IMR-90 (cell line): ENCODE measurements at regions not wholly inside any gene's neighbourhood (a gene's known extent, or its start where the extent isn't known, plus 50 kb on each side); places are given as distances from the start of the nearest gene placed in this dataset.

ENCODE experiments used
- ATAC-seq: fragments of 200-7000 bp; cut with Tn5 transposase; 2 replicates; pipeline ENCODE4 v1.9.1; 2020; ENCODE audit warnings: low read depth, mild to moderate bottlenecking, moderate library complexity
- BruUV-seq: library from RNA; stranded (reverse); fragments of 400-500 nt; replicated peaks from 2 replicates; lab custom pipeline; 2021; lab: Mats Ljungman, UMichigan
- CTCF ChIA-PET: fragments of 300-600 bp; formaldehyde crosslinking; extraction: SDS; loops from one replicate; lab custom pipeline; 2021; ENCODE audit warnings: antibody characterized with exemption; lab: Yijun Ruan, JAX
- POLR2A ChIA-PET: fragments of 300-600 bp; sonication (Branson Sonifier 250); formaldehyde crosslinking; loops from one replicate; lab custom pipeline; 2022; ENCODE audit warnings: antibody characterized with exemption; ENCODE audit not compliant: unreplicated experiment; lab: Charles Lee
- DNase-seq: peaks from one replicate; pipeline ENCODE4 v3.0.0; 2013
- H2AFZ ChIP-seq: replicated peaks from 2 replicates; pipeline ENCODE3; 2013; ENCODE audit warnings: low read length, mild to moderate bottlenecking; ENCODE audit not compliant: poor library complexity
- H2AK5ac ChIP-seq: 2 replicates; pipeline ENCODE4 v1.6.1; 2013; ENCODE audit warnings: low read depth, low read length, inconsistent platforms
- H2AK9ac ChIP-seq: replicated peaks from 2 replicates; pipeline ENCODE3; 2013; ENCODE audit warnings: mild to moderate bottlenecking, low read depth, low read length, moderate library complexity; ENCODE audit not compliant: poor library complexity
- H2BK120ac ChIP-seq: 2 replicates; pipeline ENCODE4 v1.6.1; 2013; ENCODE audit warnings: low read depth, low read length, inconsistent platforms
- H2BK15ac ChIP-seq: 3 replicates; pipeline ENCODE4 v1.6.1; 2013; ENCODE audit warnings: low read depth, low read length, inconsistent platforms
- H2BK20ac ChIP-seq: 2 replicates; pipeline ENCODE4 v1.6.1; 2013; ENCODE audit warnings: low read depth, mild to moderate bottlenecking, inconsistent platforms, low read length, moderate library complexity
- H2BK5ac ChIP-seq: 2 replicates; pipeline ENCODE4 v1.6.1; 2013; ENCODE audit warnings: mild to moderate bottlenecking, low read depth, low read length, inconsistent platforms; ENCODE audit not compliant: poor library complexity, severe bottlenecking
- H3K14ac ChIP-seq: replicated peaks from 2 replicates; pipeline ENCODE4 v1.6.1; 2013; ENCODE audit warnings: low read depth, low read length, inconsistent platforms
- H3K18ac ChIP-seq: 2 replicates; pipeline ENCODE4 v1.6.1; 2013; ENCODE audit warnings: low read depth, low read length, control low read depth
- H3K23ac ChIP-seq: 2 replicates; pipeline ENCODE4 v1.6.1; 2013; ENCODE audit warnings: low read depth, low read length, inconsistent platforms
- H3K27ac ChIP-seq: 2 replicates; pipeline ENCODE4 v1.5.1; 2013; ENCODE audit warnings: mild to moderate bottlenecking, control low read depth, low read length; ENCODE audit not compliant: insufficient read depth
- H3K27me3 ChIP-seq: 2 replicates; pipeline ENCODE4 v1.6.1; 2013; ENCODE audit warnings: low read length; ENCODE audit not compliant: control insufficient read depth, insufficient read depth
- H3K36me3 ChIP-seq: 2 replicates; pipeline ENCODE4 v1.6.1; 2013; ENCODE audit warnings: low read length, mixed read lengths; ENCODE audit not compliant: control insufficient read depth, insufficient read depth
- H3K4ac ChIP-seq: 2 replicates; pipeline ENCODE4 v1.6.1; 2013; ENCODE audit warnings: low read depth, low read length, inconsistent platforms
- H3K4me1 ChIP-seq: 2 replicates; pipeline ENCODE4 v1.6.1; 2013; ENCODE audit warnings: low read length, mixed read lengths; ENCODE audit not compliant: control insufficient read depth, insufficient read depth
- H3K4me2 ChIP-seq: 2 replicates; pipeline ENCODE4 v1.6.1; 2013; ENCODE audit warnings: low read depth, mild to moderate bottlenecking, control low read depth, low read length, moderate library complexity
- H3K4me3 ChIP-seq: 2 replicates; pipeline ENCODE4 v1.5.1; 2013; ENCODE audit warnings: low read depth, mild to moderate bottlenecking, control low read depth, low read length, moderate library complexity; ENCODE audit not compliant: insufficient read depth
- H3K56ac ChIP-seq: 2 replicates; pipeline ENCODE4 v1.6.1; 2013; ENCODE audit warnings: low read length, inconsistent platforms; ENCODE audit not compliant: insufficient read depth; ENCODE audit errors: extremely low read depth
- H3K79me1 ChIP-seq, 2 experiments: 2 replicates each; pipeline ENCODE4 v1.6.1; 2013; ENCODE audit warnings: low read length in 2 of 2, inconsistent platforms in 1 of 2, low read depth in 1 of 2
- H3K9ac ChIP-seq: 2 replicates; pipeline ENCODE4 v1.6.1; 2013; ENCODE audit warnings: low read depth, low read length, control low read depth
- H3K9me1 ChIP-seq: 2 replicates; pipeline ENCODE4 v1.6.1; 2013; ENCODE audit warnings: low read length, inconsistent platforms; ENCODE audit not compliant: insufficient read depth
- H3K9me3 ChIP-seq: 2 replicates; pipeline ENCODE4 v1.6.1; 2013; ENCODE audit warnings: low read length; ENCODE audit not compliant: control insufficient read depth, insufficient read depth
- H4K20me1 ChIP-seq: 2 replicates; pipeline ENCODE4 v1.6.1; 2013; ENCODE audit warnings: low read length, inconsistent platforms; ENCODE audit not compliant: insufficient read depth
- H4K5ac ChIP-seq: 2 replicates; pipeline ENCODE4 v1.6.1; 2013; ENCODE audit warnings: mild to moderate bottlenecking, low read depth, low read length, control low read depth
- H4K8ac ChIP-seq, 2 experiments: 2 replicates each; pipeline ENCODE4 v1.6.1; 2013; ENCODE audit warnings: low read depth in 2 of 2, low read length in 2 of 2, control low read depth in 1 of 2, inconsistent platforms in 1 of 2
- H4K91ac ChIP-seq: 2 replicates; pipeline ENCODE4 v1.6.1; 2013; ENCODE audit warnings: low read depth, low read length, inconsistent platforms; ENCODE audit not compliant: insufficient read depth
- BHLHE40 ChIP-seq: fragments of 150-350 bp; IDR thresholded peaks from 2 replicates; pipeline ENCODE4 v1.6.1; 2016; ENCODE audit warnings: mild to moderate bottlenecking, low read depth, low read length
- CEBPB ChIP-seq: IDR thresholded peaks from 2 replicates; pipeline ENCODE4 v1.6.1; 2012; ENCODE audit warnings: low read depth, low read length, improper control_type of control experiment
- CHD1 ChIP-seq: IDR thresholded peaks from 2 replicates; pipeline ENCODE4 v1.6.1; 2012; ENCODE audit warnings: low read depth, low read length, improper control_type of control experiment
- FOS ChIP-seq: fragments of 150-350 bp; IDR thresholded peaks from 2 replicates; pipeline ENCODE4 v1.6.1; 2016; ENCODE audit warnings: low read depth, low read length
- MAFK ChIP-seq: IDR thresholded peaks from 2 replicates; pipeline ENCODE4 v1.6.1; 2012; ENCODE audit warnings: low read depth, low read length, improper control_type of control experiment
- MAZ ChIP-seq: IDR thresholded peaks from 2 replicates; pipeline ENCODE4 v1.6.1; 2012; ENCODE audit warnings: low read depth, mild to moderate bottlenecking, low read length, improper control_type of control experiment, moderate library complexity, borderline replicate concordance
- MXI1 ChIP-seq: IDR thresholded peaks from 2 replicates; pipeline ENCODE4 v1.6.1; 2012; ENCODE audit warnings: low read depth, mild to moderate bottlenecking, low read length, moderate library complexity, borderline replicate concordance
- NFE2L2 ChIP-seq: fragments of 150-350 bp; IDR thresholded peaks from 2 replicates; pipeline ENCODE4 v1.6.1; 2016; ENCODE audit warnings: low read depth, mild to moderate bottlenecking, low read length
- POLR2A ChIP-seq: IDR thresholded peaks from 2 replicates; pipeline ENCODE4 v1.6.1; 2012; ENCODE audit warnings: mild to moderate bottlenecking, low read depth, low read length
- RAD21 ChIP-seq: IDR thresholded peaks from 2 replicates; pipeline ENCODE4 v1.6.1; 2012; ENCODE audit warnings: low read length, improper control_type of control experiment
- RCOR1 ChIP-seq: IDR thresholded peaks from 2 replicates; pipeline ENCODE4 v1.6.1; 2012; ENCODE audit warnings: mild to moderate bottlenecking, low read length, improper control_type of control experiment; ENCODE audit not compliant: insufficient replicate concordance
- RFX5 ChIP-seq: IDR thresholded peaks from 2 replicates; pipeline ENCODE4 v1.8.0; 2012; ENCODE audit warnings: low read depth, mild to moderate bottlenecking, low read length, moderate library complexity
- SMC3 ChIP-seq: fragments of 150-350 bp; IDR thresholded peaks from 2 replicates; pipeline ENCODE4 v1.6.1; 2016; ENCODE audit warnings: low read depth, mild to moderate bottlenecking, antibody characterized with exemption, low read length, moderate library complexity
- WGBS, 2 experiments: methylation state at CpG; one replicate each; pipeline versions ENCODE4 v1.1.5 to v1.1.7; 2013; ENCODE audit warnings: missing lambda C conversion rate in 2 of 2; ENCODE audit not compliant: insufficient read length in 1 of 2; ENCODE audit errors: extremely low coverage in 2 of 2; 5-methylcytosine and 5-hydroxymethylcytosine counted together
- dilution Hi-C: fragments of 300-500 bp; cut with HindIII; formaldehyde crosslinking; loops from one replicate; pipeline ENCODE4 v1.14.3; 2018; ENCODE audit warnings: low sequenced_read_pairs; ENCODE audit not compliant: unreplicated experiment
- in situ Hi-C: fragments of 300-500 bp; cut with MboI; formaldehyde crosslinking; loops from 3 replicates; pipeline ENCODE4 v1.14.3; 2019; ENCODE audit warnings: low sequenced_read_pairs, inconsistent platforms, mixed read lengths
- intact Hi-C: fragments of 100-400 bp; cut with micrococcal nuclease; formaldehyde crosslinking; loops from 2 replicates; pipeline ENCODE4 v1.10.0; 2022
- TF ChIP-seq, protein P1 (sequence below): fragments of 150-350 bp; IDR thresholded peaks from 2 replicates; pipeline ENCODE4 v1.6.1; 2016; ENCODE audit warnings: low read depth, mild to moderate bottlenecking, low read length, moderate library complexity, borderline replicate concordance
- TF ChIP-seq, protein P2 (sequence below): fragments of 150-350 bp; IDR thresholded peaks from 2 replicates; pipeline ENCODE4 v1.6.1; 2017; ENCODE audit warnings: mild to moderate bottlenecking, antibody characterized with exemption, low read length, low read depth
- TF ChIP-seq, protein P3 (sequence below): conservative IDR thresholded peaks from 2 replicates; pipeline ENCODE4 v1.5.1; 2012; ENCODE audit warnings: mild to moderate bottlenecking, low read depth, low read length, improper control_type of control experiment

DNA sequence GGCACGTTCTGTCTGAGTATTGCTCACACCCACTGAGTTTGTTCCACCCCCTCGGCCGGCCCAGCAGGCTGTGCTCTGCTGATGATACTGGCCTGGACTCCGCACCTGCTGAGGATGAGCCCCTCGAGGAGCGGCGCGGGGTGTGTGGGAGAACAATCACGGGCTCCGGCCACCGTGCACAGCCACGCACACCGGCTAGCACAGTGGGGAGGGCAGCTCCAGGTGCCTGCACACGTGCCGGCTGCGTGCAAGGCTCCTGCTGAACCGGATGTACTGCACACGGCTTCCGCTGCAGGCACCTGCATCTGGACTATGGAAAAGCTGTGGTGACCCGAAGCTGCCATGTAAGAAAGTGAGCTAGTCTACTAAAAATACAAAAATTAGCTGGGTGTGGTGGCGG, 485.2 kb upstream of the CDH9 start:
- BruUV-seq = no TSS peak
- Histone ChIP-seq H4K5ac (no peak overlapping the region), H4K20me1 (no peaks in the 10 kb centered on the region), H3K56ac (no peak overlapping the region), H3K18ac (no peak overlapping the region), H3K4me1 (no peaks in the 10 kb centered on the region), H4K8ac (no peak overlapping the region), H3K27me3 (no peaks in the 10 kb centered on the region), H3K23ac (no peak overlapping the region), H2BK120ac (no peak overlapping the region), H3K79me1 (no peaks in the 10 kb centered on the region), H2BK5ac (no peak overlapping the region), H4K91ac (no peak overlapping the region), H3K4ac (no peak overlapping the region), H2BK20ac (no peak overlapping the region), H3K14ac (no peak overlapping the region), H3K9me3 (peaks cover 3% of the 10 kb centered on the region; the same call in 1 of the 2 replicates), H3K27ac (no peak overlapping the region), H2BK15ac (no peak overlapping the region), H3K4me2 (no peak overlapping the region), H3K9me1 (no peaks in the 10 kb centered on the region), H2AK9ac (no peak overlapping the region), H3K9ac (no peak overlapping the region), H3K4me3 (no peak overlapping the region), H2AK5ac (no peak overlapping the region), H2AFZ (no peak overlapping the region), H3K36me3 (no peaks in the 10 kb centered on the region)
- in situ Hi-C loops (no loop called here), dilution Hi-C loops (no loop called here), intact Hi-C loops (no loop called here)
- POLR2A ChIA-PET = no interaction called here
- no peak for TF ChIP-seq CEBPB
- no peak for TF ChIP-seq BHLHE40
- TF ChIP-seq MAZ = no peak
- TF ChIP-seq NFE2L2 = no peak
- TF ChIP-seq SMC3 = no peak
- no peak for TF ChIP-seq POLR2A
- TF ChIP-seq, protein P1, sequence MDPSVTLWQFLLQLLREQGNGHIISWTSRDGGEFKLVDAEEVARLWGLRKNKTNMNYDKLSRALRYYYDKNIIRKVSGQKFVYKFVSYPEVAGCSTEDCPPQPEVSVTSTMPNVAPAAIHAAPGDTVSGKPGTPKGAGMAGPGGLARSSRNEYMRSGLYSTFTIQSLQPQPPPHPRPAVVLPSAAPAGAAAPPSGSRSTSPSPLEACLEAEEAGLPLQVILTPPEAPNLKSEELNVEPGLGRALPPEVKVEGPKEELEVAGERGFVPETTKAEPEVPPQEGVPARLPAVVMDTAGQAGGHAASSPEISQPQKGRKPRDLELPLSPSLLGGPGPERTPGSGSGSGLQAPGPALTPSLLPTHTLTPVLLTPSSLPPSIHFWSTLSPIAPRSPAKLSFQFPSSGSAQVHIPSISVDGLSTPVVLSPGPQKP = no peak
- TF ChIP-seq CHD1 = no peak
- TF ChIP-seq FOS = no peak
- TF ChIP-seq RCOR1 = no peak
- TF ChIP-seq, protein P2, sequence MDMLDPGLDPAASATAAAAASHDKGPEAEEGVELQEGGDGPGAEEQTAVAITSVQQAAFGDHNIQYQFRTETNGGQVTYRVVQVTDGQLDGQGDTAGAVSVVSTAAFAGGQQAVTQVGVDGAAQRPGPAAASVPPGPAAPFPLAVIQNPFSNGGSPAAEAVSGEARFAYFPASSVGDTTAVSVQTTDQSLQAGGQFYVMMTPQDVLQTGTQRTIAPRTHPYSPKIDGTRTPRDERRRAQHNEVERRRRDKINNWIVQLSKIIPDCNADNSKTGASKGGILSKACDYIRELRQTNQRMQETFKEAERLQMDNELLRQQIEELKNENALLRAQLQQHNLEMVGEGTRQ = no peak
- no peak for TF ChIP-seq RAD21
- no peak for TF ChIP-seq MAFK
- TF ChIP-seq RFX5 = no peak
- TF ChIP-seq MXI1 = no peak
- TF ChIP-seq, protein P3, sequence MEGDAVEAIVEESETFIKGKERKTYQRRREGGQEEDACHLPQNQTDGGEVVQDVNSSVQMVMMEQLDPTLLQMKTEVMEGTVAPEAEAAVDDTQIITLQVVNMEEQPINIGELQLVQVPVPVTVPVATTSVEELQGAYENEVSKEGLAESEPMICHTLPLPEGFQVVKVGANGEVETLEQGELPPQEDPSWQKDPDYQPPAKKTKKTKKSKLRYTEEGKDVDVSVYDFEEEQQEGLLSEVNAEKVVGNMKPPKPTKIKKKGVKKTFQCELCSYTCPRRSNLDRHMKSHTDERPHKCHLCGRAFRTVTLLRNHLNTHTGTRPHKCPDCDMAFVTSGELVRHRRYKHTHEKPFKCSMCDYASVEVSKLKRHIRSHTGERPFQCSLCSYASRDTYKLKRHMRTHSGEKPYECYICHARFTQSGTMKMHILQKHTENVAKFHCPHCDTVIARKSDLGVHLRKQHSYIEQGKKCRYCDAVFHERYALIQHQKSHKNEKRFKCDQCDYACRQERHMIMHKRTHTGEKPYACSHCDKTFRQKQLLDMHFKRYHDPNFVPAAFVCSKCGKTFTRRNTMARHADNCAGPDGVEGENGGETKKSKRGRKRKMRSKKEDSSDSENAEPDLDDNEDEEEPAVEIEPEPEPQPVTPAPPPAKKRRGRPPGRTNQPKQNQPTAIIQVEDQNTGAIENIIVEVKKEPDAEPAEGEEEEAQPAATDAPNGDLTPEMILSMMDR = no peak
- 65% methylated on average over 7 of the region's 21 CpGs; no CpG with 5 or more reads in 1 of the 2 experiments for WGBS, 2 experiments
- CTCF ChIA-PET = no interaction called here
- no peak for ATAC-seq
- DNase-seq = no peak
